Astrocyte (in vitro differentiated cells and primary cell): ENCODE measurements at regions not wholly inside any gene's neighbourhood (a gene's known extent, or its start where the extent isn't known, plus 50 kb on each side); places are given as distances from the start of the nearest gene placed in this dataset.

Source experiments
- EZH2 ChIP-seq: IDR thresholded peaks from 2 replicates; pipeline ENCODE4 v1.6.1; 2012; ENCODE audit warnings: mild to moderate bottlenecking, low read length, inconsistent platforms; ENCODE audit not compliant: insufficient read depth
- TF ChIP-seq, protein P1 (sequence below): IDR thresholded peaks from 2 replicates; pipeline ENCODE4 v1.5.1; 2011; ENCODE audit warnings: low read depth, mild to moderate bottlenecking, inconsistent platforms, low read length, moderate library complexity; ENCODE audit not compliant: insufficient read depth

DNA sequence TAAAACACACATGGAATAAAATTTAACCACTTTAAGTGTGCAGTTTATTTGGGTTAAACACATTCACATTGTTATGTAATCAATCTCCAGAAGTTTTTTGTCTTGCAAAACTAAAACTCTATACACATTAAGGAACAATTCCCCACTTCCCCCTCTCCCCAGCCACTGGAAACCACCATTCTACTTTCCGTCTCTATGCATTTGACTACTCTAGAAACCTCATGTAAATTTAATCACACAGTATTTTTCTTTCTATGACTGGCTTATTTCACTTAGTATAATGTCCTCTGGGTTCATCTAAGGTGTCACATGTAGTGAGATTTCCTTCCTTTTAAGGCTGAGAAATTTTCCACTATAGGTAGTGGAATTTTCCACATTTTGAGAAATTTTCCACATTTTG, 568.7 kb upstream of the UBE2E2 start:
- no peak for TF ChIP-seq EZH2
- TF ChIP-seq, protein P1, sequence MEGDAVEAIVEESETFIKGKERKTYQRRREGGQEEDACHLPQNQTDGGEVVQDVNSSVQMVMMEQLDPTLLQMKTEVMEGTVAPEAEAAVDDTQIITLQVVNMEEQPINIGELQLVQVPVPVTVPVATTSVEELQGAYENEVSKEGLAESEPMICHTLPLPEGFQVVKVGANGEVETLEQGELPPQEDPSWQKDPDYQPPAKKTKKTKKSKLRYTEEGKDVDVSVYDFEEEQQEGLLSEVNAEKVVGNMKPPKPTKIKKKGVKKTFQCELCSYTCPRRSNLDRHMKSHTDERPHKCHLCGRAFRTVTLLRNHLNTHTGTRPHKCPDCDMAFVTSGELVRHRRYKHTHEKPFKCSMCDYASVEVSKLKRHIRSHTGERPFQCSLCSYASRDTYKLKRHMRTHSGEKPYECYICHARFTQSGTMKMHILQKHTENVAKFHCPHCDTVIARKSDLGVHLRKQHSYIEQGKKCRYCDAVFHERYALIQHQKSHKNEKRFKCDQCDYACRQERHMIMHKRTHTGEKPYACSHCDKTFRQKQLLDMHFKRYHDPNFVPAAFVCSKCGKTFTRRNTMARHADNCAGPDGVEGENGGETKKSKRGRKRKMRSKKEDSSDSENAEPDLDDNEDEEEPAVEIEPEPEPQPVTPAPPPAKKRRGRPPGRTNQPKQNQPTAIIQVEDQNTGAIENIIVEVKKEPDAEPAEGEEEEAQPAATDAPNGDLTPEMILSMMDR, result no peak
